NT2/D1 (cell line): ENCODE measurements at regions not wholly inside any gene's neighbourhood (a gene's known extent, or its start where the extent isn't known, plus 50 kb on each side); places are given as distances from the start of the nearest gene placed in this dataset.

Experiments
- DNase-seq: peaks from one replicate; pipeline ENCODE4 v3.0.0-alpha.2; 2011; ENCODE audit warnings: low read depth, low spot score
- H3K27me3 ChIP-seq: 2 replicates; pipeline ENCODE4 v1.6.0; 2011; ENCODE audit warnings: mild to moderate bottlenecking; ENCODE audit not compliant: insufficient read length, insufficient read depth
- H3K36me3 ChIP-seq: 2 replicates; pipeline ENCODE4 v1.6.1; 2011; ENCODE audit warnings: mild to moderate bottlenecking, low read length, mixed read lengths; ENCODE audit not compliant: insufficient read depth, insufficient read length
- H3K4me1 ChIP-seq: 2 replicates; pipeline ENCODE4 v1.5.1; 2011; ENCODE audit not compliant: insufficient read depth, insufficient read length
- H3K4me3 ChIP-seq: 2 replicates; pipeline ENCODE4 v1.5.1; 2011; ENCODE audit warnings: low read depth; ENCODE audit not compliant: insufficient read length
- H3K9ac ChIP-seq: 2 replicates; pipeline ENCODE4 v1.6.0; 2011; ENCODE audit warnings: low read depth; ENCODE audit not compliant: insufficient read length
- H3K9me3 ChIP-seq: 2 replicates; pipeline ENCODE4 v1.5.1; 2011; ENCODE audit warnings: mild to moderate bottlenecking, low read length; ENCODE audit not compliant: insufficient read depth
- SUZ12 ChIP-seq: IDR thresholded peaks from 2 replicates; pipeline ENCODE4 v1.6.1; 2011; ENCODE audit not compliant: insufficient read length, insufficient read depth; ENCODE audit errors: extremely low read depth
- YY1 ChIP-seq: IDR thresholded peaks from 2 replicates; pipeline ENCODE4 v1.6.1; 2011; ENCODE audit not compliant: insufficient read length, insufficient read depth
- ZNF274 ChIP-seq: IDR thresholded peaks from 2 replicates; pipeline ENCODE4 v1.6.1; 2011; ENCODE audit warnings: mild to moderate bottlenecking, low read depth, low read length

GRCh38 chr11:37929100-37929653 is 1331.1 kb upstream of the RAG2 start:
- Histone ChIP-seq H3K9me3 (peaks cover 9% of the 10 kb centered on the region), H3K36me3 (no peaks in the 10 kb centered on the region), H3K9ac (no peak overlapping the region), H3K4me3 (no peak overlapping the region), H3K27me3 (no peaks in the 10 kb centered on the region), H3K4me1 (no peaks in the 10 kb centered on the region)
- no peak for TF ChIP-seq ZNF274
- no peak for TF ChIP-seq YY1
- no peak for TF ChIP-seq SUZ12
- no peak for DNase-seq

- no peaks in the 10 kb centered on the region for H3K9me3 ChIP-seq
- H3K4me1 ChIP-seq = no peaks in the 10 kb centered on the region
- TF ChIP-seq SUZ12 = no peak
- TF ChIP-seq YY1 = no peak
- no peak for TF ChIP-seq ZNF274
- no peaks in the 10 kb centered on the region for H3K27me3 ChIP-seq
- DNase-seq = no peak
- no peaks in the 10 kb centered on the region for H3K36me3 ChIP-seq
- H3K9ac ChIP-seq = no peak overlapping the region
- no peak overlapping the region for H3K4me3 ChIP-seq
Measured at GRCh38 chr11:37926772-37927171, 1328.7 kb upstream of the RAG2 start.

GRCh38 chr11:37916331-37916730 is 1318.3 kb upstream of the RAG2 start:
- TF ChIP-seq ZNF274 = no peak
- no peak for TF ChIP-seq SUZ12
- no peak for TF ChIP-seq YY1
- no peak for DNase-seq
- Histone ChIP-seq H3K4me1 (no peaks in the 10 kb centered on the region), H3K36me3 (no peaks in the 10 kb centered on the region), H3K4me3 (no peak overlapping the region), H3K27me3 (no peaks in the 10 kb centered on the region), H3K9ac (no peak overlapping the region), H3K9me3 (no peaks in the 10 kb centered on the region)

- Histone ChIP-seq H3K9ac (no peak overlapping the region), H3K9me3 (no peaks in the 10 kb centered on the region), H3K27me3 (no peaks in the 10 kb centered on the region), H3K4me1 (no peaks in the 10 kb centered on the region), H3K4me3 (no peak overlapping the region), H3K36me3 (no peaks in the 10 kb centered on the region)
- TF ChIP-seq ZNF274 (no peak), SUZ12 (no peak), YY1 (no peak)
- no peak for DNase-seq
Measured at GRCh38 chr11:37914859-37915258, 1316.8 kb upstream of the RAG2 start.

GRCh38 chr11:37908219-37908548 is 1310.1 kb upstream of the RAG2 start:
- TF ChIP-seq YY1 (no peak), ZNF274 (no peak), SUZ12 (no peak)
- H3K4me1 ChIP-seq = no peaks in the 10 kb centered on the region
- H3K9ac ChIP-seq = no peak overlapping the region
- DNase-seq = no peak
- no peak overlapping the region for H3K4me3 ChIP-seq
- no peaks in the 10 kb centered on the region for H3K36me3 ChIP-seq
- 0 out of 2 replicates have a peak, but pooled peaks cover 6% of the 10 kb centered on the region for H3K9me3 ChIP-seq
- no peaks in the 10 kb centered on the region for H3K27me3 ChIP-seq

- H3K9ac ChIP-seq = no peak overlapping the region
- H3K36me3 ChIP-seq = no peaks in the 10 kb centered on the region
- H3K27me3 ChIP-seq = no peaks in the 10 kb centered on the region
- no peak for DNase-seq
- H3K9me3 ChIP-seq = 0 out of 2 replicates have a peak, but pooled peaks cover 6% of the 10 kb centered on the region
- no peak for TF ChIP-seq YY1
- no peak for TF ChIP-seq ZNF274
- no peak for TF ChIP-seq SUZ12
- no peak overlapping the region for H3K4me3 ChIP-seq
- H3K4me1 ChIP-seq = no peaks in the 10 kb centered on the region
Measured at GRCh38 chr11:37907436-37908218, 1309.6 kb upstream of the RAG2 start.

- DNase-seq = no peak
- Histone ChIP-seq H3K4me1 (no peaks in the 10 kb centered on the region), H3K9me3 (0 out of 2 replicates have a peak, but pooled peaks cover 6% of the 10 kb centered on the region), H3K36me3 (no peaks in the 10 kb centered on the region), H3K4me3 (no peak overlapping the region), H3K9ac (no peak overlapping the region), H3K27me3 (no peaks in the 10 kb centered on the region)
- TF ChIP-seq SUZ12 (no peak), YY1 (no peak), ZNF274 (no peak)
Measured at GRCh38 chr11:37905707-37906417, 1307.8 kb upstream of the RAG2 start.
